IPS-NIHi7 (cell line): ENCODE measurements at regions not wholly inside any gene's neighbourhood (a gene's known extent, or its start where the extent isn't known, plus 50 kb on each side); places are given as distances from the start of the nearest gene placed in this dataset.
"Not testable (repeated sequence)": the region's sequence is repeated elsewhere in the genome, so short reads cannot be mapped to it uniquely, and the experiment has no call there.

Experiments used
- DNase-seq: peaks from one replicate; pipeline ENCODE4 v3.0.0; 2012; ENCODE audit warnings: mixed read lengths; ENCODE audit errors: extremely low spot score

DNA sequence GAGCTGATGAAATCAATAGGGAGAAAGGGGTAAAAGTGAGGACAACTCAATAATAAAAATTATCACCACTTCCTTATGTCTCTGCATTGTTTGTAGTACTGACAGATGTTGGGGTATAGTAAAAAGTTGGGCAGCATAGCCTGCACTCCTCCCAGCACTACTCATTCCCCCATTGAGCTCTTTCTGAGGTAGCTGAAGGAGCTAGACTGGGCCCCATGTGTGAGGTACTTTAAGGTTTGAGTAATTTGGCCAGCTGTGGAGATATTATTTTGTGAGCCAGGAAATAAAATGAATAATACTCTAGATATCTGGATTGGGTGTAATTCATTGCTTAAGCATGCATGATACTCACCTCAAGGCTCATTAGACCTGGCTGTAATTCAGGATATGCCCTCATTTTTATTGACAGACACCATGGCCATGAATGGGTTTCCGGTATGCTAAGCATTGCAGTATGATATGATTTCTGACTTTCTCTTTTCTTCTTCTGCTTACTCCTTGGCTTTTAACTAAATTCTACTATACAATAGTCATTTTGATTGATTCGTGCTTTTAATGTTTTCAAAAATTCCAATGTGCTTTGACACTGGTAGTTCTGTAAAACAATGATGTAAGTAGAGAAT is 283.9 kb upstream of the RIMS1 start:
- DNase-seq, result no peak

- DNase-seq, result no peak
Measured at GRCh38 chr6:71603021-71603420, 283.3 kb upstream of the RIMS1 start.

- no peak for DNase-seq
Measured at GRCh38 chr6:71608646-71609045, 277.7 kb upstream of the RIMS1 start.

- DNase-seq, result no peak
Measured at GRCh38 chr6:71619836-71620235, 266.5 kb upstream of the RIMS1 start.

GRCh38 chr6:71621918-71622519 is 264.3 kb upstream of the RIMS1 start:
- peak; percentile 48 for DNase-seq

- DNase-seq, result no peak
Measured at GRCh38 chr6:71642120-71642519, 244.2 kb upstream of the RIMS1 start.

DNA sequence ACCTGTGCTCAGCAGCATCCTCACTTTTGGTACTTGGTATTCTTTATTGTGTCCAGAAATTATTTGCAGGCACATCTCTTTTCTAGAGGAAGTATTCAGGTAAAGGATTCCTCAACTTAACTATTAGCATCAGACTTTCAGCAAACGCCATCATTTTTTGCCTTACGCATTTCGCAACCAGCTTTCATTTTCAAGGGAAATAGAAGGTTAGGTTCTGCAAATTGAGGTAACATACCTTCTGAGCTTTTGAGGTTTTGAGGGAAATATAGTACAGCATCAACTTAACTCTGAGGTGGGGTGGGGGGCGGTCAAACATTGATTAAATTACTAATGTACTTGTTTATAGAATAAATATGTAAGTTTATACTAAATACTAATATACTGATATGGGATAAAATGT is 243.6 kb upstream of the RIMS1 start:
- no peak for DNase-seq

DNA sequence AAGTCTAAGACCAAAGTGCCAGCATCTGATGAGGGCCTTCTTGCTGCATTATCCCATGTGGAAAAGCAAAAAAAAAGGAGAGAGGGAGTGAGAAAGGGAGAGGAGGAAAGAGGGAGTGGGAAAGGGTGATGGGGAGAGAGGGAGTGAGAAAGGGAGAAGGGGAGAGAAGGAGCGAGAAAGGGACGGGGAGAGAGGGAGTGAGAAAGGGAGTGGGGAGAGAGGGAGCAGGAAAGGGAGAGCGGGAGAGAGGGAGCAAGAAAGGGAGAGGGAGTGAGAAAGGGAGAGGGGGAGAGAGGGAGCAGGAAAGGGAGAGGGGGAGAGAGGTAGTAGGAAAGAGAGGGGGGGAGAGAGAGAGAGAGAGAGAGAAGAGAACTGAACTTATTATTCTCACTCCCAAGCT is 241.1 kb upstream of the RIMS1 start:
- no peak for DNase-seq

DNA sequence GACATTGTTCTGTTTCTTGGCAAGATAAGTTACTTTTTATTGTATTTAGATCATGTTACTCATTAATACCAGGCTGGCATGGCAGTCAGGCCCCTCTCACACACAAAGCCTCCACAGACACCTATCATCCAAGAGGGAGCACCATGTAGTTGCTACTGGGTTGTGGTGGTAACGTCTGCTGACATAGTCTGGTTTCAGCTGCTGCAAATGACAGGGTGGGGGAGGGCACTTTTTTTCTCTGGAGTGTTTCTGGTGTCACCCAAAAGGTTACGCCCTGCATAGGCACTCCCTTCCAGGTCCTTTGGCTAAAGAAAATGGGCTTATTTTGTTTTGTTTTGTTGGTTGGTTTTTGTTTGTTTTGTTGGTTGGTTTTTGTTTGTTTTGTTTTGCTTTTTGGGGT is 236.4 kb upstream of the RIMS1 start:
- DNase-seq, result peak; percentile 14

DNA sequence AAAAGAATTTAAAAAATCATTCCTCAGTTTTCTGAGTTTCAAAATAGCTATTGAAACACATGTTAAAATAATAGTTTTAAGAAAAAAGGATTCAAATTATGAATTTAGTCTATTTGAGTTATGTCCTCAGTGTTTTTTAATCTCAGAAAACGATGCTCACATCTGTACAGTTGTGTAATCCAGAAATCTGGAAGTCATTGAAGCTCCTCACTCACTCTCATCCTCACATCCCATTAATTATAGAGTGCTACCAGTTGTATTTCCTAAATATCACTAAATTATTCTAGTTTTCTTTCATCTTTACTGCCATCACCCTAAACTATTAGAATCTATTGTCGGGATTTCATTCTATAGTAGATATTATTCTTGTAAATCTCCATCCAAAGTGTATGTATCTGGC is 234.7 kb upstream of the RIMS1 start:
- DNase-seq, result no peak

GRCh38 chr6:71656121-71656520 is 230.2 kb upstream of the RIMS1 start:
- no peak for DNase-seq

DNA sequence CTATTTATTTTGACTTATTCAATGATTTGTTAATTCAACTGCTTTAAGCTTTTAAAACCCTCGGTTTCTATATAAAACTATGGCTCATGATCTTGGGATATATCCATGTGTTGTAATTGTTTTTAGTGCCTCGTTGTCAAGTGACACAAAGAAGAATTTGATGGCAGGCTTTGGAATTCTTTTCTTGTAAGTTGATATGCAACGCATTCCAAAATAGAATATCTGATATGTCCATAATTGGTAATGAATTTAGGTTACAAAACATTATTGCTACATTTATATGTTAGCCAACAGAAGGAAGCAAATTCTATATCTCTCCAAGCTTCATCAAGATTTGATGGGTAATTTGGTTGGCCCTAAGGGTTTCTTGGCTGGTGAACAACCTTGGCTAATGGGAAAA is 220.4 kb upstream of the RIMS1 start:
- no peak for DNase-seq

- DNase-seq, result no peak
Measured at GRCh38 chr6:71672876-71673275, 213.5 kb upstream of the RIMS1 start.

- DNase-seq, result peak; percentile 27
Measured at GRCh38 chr6:71675386-71675785, 211.0 kb upstream of the RIMS1 start.

GRCh38 chr6:71676298-71676697 is 210.1 kb upstream of the RIMS1 start:
- no peak for DNase-seq

- DNase-seq, result no peak
Measured at GRCh38 chr6:71678091-71678490, 208.3 kb upstream of the RIMS1 start.

- no peak for DNase-seq
Measured at GRCh38 chr6:71681234-71681867, 205.0 kb upstream of the RIMS1 start.

DNA sequence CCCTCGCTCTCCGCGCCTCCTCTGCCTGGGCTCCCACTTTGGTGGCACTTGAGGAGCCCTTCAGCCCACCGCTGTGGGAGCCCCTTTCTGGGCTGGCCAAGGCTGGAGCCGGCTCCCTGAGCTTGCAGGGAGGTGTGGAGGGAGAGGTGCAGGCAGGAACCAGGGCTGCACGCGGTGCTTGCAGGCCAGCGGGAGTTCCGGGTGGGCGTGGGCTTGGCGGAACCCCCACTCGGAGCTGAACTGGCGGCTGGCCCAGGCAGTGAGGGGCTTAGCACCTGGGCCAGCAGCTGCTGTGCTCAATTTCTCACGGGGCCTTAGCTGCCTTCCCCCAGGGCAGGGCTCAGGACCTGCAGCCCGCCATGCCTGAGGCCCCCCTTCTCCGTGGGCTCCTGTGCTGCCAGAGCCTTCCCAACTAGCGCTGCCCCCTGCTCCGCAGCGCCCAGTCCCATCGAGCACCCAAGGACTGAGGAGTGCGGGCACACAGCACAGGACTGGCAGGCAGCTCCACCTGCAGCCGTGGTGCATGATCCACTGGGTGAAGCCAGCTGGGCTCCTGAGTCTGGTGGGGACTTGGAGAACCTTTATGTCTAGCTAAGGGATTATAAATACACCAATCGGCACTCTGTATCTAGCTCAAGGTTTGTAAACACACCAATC is 200.2 kb upstream of the RIMS1 start:
- not testable (repeated sequence) for DNase-seq

- DNase-seq, result no peak
Measured at GRCh38 chr6:71698702-71699101, 187.6 kb upstream of the RIMS1 start.

DNA sequence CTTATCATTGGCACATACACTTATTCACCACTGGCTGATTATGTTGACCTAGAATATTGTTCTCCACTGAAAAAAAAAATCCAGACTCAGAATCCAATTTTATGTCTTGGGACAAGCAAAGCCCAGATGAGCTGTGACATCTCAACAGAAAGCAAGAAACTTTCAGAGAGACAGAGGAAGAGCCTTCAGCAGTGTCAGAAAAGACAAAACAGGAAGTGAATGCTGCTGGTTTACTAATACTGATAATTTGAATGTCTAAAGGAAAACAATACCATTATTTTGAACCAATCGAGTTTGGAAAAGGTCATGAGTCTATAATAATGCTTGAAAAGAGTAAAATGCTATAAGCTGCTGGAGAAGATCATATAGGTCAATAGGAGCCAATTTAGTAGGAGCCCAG is 179.8 kb upstream of the RIMS1 start:
- no peak for DNase-seq

DNA sequence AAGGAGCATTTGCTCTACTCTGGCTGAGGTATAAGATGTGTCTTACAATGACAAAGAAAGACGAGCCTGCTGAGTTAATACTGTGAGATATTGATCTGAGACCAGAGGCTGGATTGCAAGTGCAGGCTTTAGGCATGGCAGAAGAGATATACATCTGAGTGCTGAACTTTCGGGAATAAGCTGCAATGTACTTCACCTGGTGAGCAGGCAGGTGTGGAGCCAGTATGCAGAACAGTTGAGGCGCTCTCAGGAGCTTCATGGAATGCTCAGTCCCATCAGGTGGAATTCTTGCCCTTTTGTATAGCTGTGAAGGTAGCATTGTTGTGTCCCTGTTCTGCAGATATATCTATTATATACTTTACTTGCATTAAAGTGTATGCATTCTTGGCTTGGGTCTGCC is 179.3 kb upstream of the RIMS1 start:
- DNase-seq, result no peak

DNA sequence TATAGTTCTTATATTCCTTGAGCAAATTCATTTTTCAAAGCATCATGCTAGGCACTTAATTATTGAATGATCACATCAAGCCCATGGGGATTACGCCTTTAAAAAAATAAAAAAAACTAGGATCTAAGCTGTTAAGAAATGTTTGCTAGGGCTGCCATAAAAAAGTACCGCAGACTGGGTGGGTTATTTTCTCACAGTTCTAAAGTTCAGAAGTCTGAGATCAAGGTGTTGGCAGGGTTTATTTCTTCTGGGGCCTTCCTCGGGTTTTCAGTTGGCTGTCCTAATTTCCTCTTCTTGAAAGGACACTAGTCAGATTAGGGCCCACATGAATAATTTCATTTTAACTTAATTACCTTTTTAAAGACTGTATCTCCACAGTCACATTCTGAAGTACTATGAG is 165.6 kb upstream of the RIMS1 start:
- DNase-seq, result no peak

DNA sequence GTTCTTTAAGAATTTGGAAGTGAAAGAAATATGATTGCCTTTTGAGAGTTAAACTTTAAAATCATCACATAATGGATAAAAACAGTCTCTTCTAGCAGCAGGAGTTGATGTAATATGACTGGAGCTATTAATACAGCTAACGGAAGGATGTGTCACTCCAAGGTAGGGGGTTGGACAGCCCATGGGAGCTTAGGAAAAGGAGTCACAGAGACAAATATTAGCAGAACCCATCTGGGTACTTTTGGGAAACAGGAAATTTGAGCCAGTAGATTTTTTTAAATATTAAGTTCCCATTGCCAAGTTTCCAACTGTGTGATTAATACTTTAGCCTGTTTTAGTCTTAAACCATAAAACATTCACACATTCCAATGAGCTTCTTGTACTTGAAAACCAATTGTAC is 164.7 kb upstream of the RIMS1 start:
- DNase-seq, result no peak
